GM10248 (cell line): ENCODE measurements at regions not wholly inside any gene's neighbourhood (a gene's known extent, or its start where the extent isn't known, plus 50 kb on each side); places are given as distances from the start of the nearest gene placed in this dataset.

Source experiments
- CTCF ChIA-PET: fragments of 300-600 bp; sonication (Branson Sonifier 250); formaldehyde crosslinking; extraction: SDS; loops from one replicate; lab custom pipeline; 2021; ENCODE audit warnings: antibody characterized with exemption; lab: Yijun Ruan, JAX
- POLR2A ChIA-PET: fragments of 350-650 bp; sonication (Branson Sonifier 250); formaldehyde crosslinking; extraction: SDS; loops from one replicate; lab custom pipeline; 2020; ENCODE audit warnings: antibody characterized with exemption; lab: Yijun Ruan, JAX
- DNase-seq: peaks from one replicate; pipeline ENCODE4 v3.0.0; 2012; ENCODE audit errors: extremely low spot score
- CTCF ChIP-seq: IDR thresholded peaks from 2 replicates; pipeline ENCODE4 v1.5.1; 2012; ENCODE audit warnings: mild to moderate bottlenecking, low read depth; ENCODE audit errors: extremely low read depth, missing control alignments, control extremely low read depth

DNA sequence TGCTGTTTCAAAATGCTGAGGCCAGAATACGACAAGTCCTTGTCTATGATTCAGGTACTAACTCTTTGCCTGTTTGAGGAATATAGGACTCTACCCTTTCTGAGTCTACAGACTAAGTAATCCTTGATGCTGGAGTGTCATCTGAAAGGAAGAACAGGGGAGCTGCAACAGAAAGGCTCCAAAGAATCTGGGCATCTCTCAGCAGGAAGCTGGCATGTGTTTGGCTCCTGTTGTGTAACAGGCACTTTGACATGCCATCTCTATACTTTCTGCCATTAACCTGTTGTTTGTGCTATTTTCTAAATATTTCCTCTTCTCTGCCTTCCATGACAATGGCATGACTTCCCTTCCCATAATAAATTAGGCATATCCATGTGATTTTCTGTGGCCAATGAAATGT lies 409.5 kb downstream of the ADRA2A start:
- POLR2A ChIA-PET, result no interaction called here
- DNase-seq, result no peak
- no peak for TF ChIP-seq CTCF
- CTCF ChIA-PET, result no interaction called here

- ChIA-PET CTCF (no interaction called here), POLR2A (no interaction called here)
- TF ChIP-seq CTCF, result no peak
- DNase-seq, result no peak
Observed at GRCh38 chr10:111488668-111489067, 411.8 kb downstream of the ADRA2A start.

GRCh38 chr10:111491154-111491553 lies 414.3 kb downstream of the ADRA2A start:
- POLR2A ChIA-PET, result no interaction called here
- no peak for TF ChIP-seq CTCF
- DNase-seq, result no peak
- CTCF ChIA-PET, result interaction anchor here (2.1 to 2.2 kb wide), 2 partner anchors 9 to 12 kb away, joined by 4 to 8 read pairs; no protein-coding TSS in a partner anchor

DNA sequence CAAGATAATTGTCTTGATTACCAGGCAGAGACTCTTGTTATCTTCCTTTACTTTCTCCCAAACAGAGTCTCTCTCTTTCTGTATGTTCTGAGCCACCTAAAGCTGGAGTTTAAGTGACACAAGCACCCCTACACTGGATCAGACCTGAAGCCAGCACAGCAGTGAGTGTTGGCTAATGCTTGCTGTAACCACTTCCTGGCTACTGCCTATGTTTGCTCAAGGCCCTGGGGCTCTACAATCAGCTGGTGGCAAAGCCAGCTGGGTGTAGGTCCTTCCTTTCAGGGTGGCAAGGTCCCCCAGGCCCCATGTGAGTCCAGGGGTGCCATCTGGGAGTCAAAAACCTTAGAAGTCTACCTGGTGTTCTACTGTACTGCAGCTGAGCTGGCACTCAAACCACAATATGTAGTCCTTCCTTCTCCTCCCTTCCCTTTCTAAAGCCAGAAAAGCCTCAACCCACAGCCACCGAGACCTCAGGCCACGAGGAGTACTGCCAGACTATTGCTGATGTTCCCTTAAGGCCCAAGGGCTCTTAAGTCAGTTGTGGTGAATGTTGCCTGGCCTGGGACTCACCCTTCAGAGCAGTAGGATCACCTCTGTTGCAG lies 416.3 kb downstream of the ADRA2A start:
- ChIA-PET POLR2A (no interaction called here), CTCF (interaction anchor here (1.7 kb wide), 1 partner anchor 10 kb away, joined by 3 read pairs; no protein-coding TSS in a partner anchor)
- TF ChIP-seq CTCF, result no peak
- no peak for DNase-seq

- no peak for TF ChIP-seq CTCF
- ChIA-PET POLR2A (no interaction called here), CTCF (no interaction called here)
- no peak for DNase-seq
Observed at GRCh38 chr10:111498560-111498959, 421.7 kb downstream of the ADRA2A start.

GRCh38 chr10:111504376-111504775 lies 427.5 kb downstream of the ADRA2A start:
- DNase-seq, result no peak
- no peak for TF ChIP-seq CTCF
- ChIA-PET CTCF (no interaction called here), POLR2A (no interaction called here)
